K562 (cell line): ENCODE measurements at regions not wholly inside any gene's neighbourhood (a gene's known extent, or its start where the extent isn't known, plus 50 kb on each side); places are given as distances from the start of the nearest gene placed in this dataset.

Experiments used
- ATAC-seq: fragments of 200-7000 bp; cut with Tn5 transposase; 3 replicates; pipeline ENCODE4 v1.9.1; 2020; ENCODE audit warnings: moderate library complexity
- BruUV-seq: library from RNA; stranded (reverse); fragments of 400-500 nt; replicated peaks from 2 replicates; lab custom pipeline; 2021; lab: Mats Ljungman, UMichigan
- CTCF ChIA-PET: fragments of 300-600 bp; formaldehyde crosslinking; extraction: SDS; loops from one replicate; lab custom pipeline; 2021; ENCODE audit warnings: low intra/inter-chr PET ratio; lab: Yijun Ruan, JAX
- POLR2A ChIA-PET: fragments of 300-600, 350-650 bp; sonication (Branson Sonifier 250); formaldehyde crosslinking; extraction: SDS; loops from one replicate; lab custom pipeline; 2021; ENCODE audit warnings: antibody characterized with exemption, inconsistent platforms; lab: Yijun Ruan, JAX
- DNase-seq, 4 experiments: peaks; one replicate each; pipeline versions ENCODE4 v3.0.0 to v3.0.0-alpha.2; 2011 to 2018; ENCODE audit warnings: low spot score in 3 of 4, mixed read lengths in 3 of 4; ENCODE audit errors: extremely low read depth in 1 of 4
- FAIRE-seq: peaks from 2 replicates; lab custom pipeline; 2011; peaks lifted over from hg19 to GRCh38; lab: Jason Lieb, UNC
- H2AFZ ChIP-seq: 2 replicates; pipeline ENCODE4 v1.6.0; 2011; ENCODE audit warnings: low read depth, low read length, control low read depth, inconsistent platforms
- H3K27ac ChIP-seq: fragments of 200-600 bp; 3 replicates; pipeline ENCODE4 v1.8.0; 2011; ENCODE audit warnings: low read depth, mild to moderate bottlenecking, control low read depth, inconsistent platforms, low read length, moderate library complexity, mixed read lengths; ENCODE audit errors: extremely low read depth
- H3K27me3 ChIP-seq, 2 experiments: fragments of 300-600 bp in 1 of 2; 2 replicates in 1 of 2; 3 replicates in 1 of 2; pipeline versions ENCODE4 v1.6.0 to v1.8.0; 2011; ENCODE audit warnings: inconsistent platforms in 2 of 2, low read length in 2 of 2, mild to moderate bottlenecking in 1 of 2, mixed read lengths in 1 of 2, moderate library complexity in 1 of 2; ENCODE audit not compliant: control insufficient read depth in 2 of 2, insufficient read depth in 2 of 2
- H3K36me3 ChIP-seq: fragments of 300-600 bp; 3 replicates; pipeline ENCODE4 v1.8.0; 2011; ENCODE audit warnings: mild to moderate bottlenecking, low read length, inconsistent platforms; ENCODE audit not compliant: control insufficient read depth, insufficient read depth
- H3K4me1 ChIP-seq, 2 experiments: fragments of 200-600 bp in 1 of 2; replicated peaks in 1 of 2; 2 replicates in 1 of 2; 3 replicates in 1 of 2; pipeline versions ENCODE4 v1.5.1 to v1.8.0; 2011; ENCODE audit warnings: inconsistent platforms in 2 of 2, low read length in 2 of 2, mild to moderate bottlenecking in 1 of 2, mixed read lengths in 1 of 2, moderate library complexity in 1 of 2; ENCODE audit not compliant: control insufficient read depth in 2 of 2, insufficient read depth in 2 of 2
- H3K4me2 ChIP-seq: 2 replicates; pipeline ENCODE4 v1.6.1; 2011; ENCODE audit warnings: low read length, control low read depth, inconsistent platforms, mixed read lengths; ENCODE audit not compliant: insufficient read depth
- H3K4me3 ChIP-seq: fragments of 200-600 bp; sonication (generic), shearing (Covaris generic); 2 replicates; pipeline ENCODE4 v1.5.1; 2016; ENCODE audit warnings: control low read depth, inconsistent platforms
- H3K79me2 ChIP-seq: fragments of 200-600 bp; 3 replicates; pipeline ENCODE4 v1.8.0; 2011; ENCODE audit warnings: low read length, inconsistent platforms; ENCODE audit not compliant: control insufficient read depth, insufficient read depth
- H3K9ac ChIP-seq, 2 experiments: 2 replicates each; pipeline versions ENCODE4 v1.6.0 to v1.6.1; 2011; ENCODE audit warnings: low read depth in 2 of 2, low read length in 2 of 2, control low read depth in 1 of 2, inconsistent platforms in 1 of 2, mild to moderate bottlenecking in 1 of 2, mixed read lengths in 1 of 2; ENCODE audit not compliant: insufficient read depth in 1 of 2
- H3K9me1 ChIP-seq: one replicate; pipeline ENCODE4 v1.6.0; 2011; ENCODE audit warnings: inconsistent platforms, mild to moderate bottlenecking, low read length, moderate library complexity; ENCODE audit not compliant: control insufficient read depth, insufficient read depth
- H3K9me3 ChIP-seq: replicated peaks from 2 replicates; pipeline ENCODE4 v1.5.1; 2011; ENCODE audit warnings: low read depth, low read length, inconsistent platforms; ENCODE audit not compliant: control insufficient read depth, insufficient read depth
- H4K20me1 ChIP-seq: replicated peaks from 2 replicates; pipeline ENCODE4 v1.6.1; 2011; ENCODE audit warnings: low read length, inconsistent platforms, mixed read lengths; ENCODE audit not compliant: control insufficient read depth, insufficient read depth
- C11orf30 ChIP-seq: fragments of 450-650 bp; IDR thresholded peaks from 2 replicates; pipeline ENCODE4 v1.6.1; 2016; ENCODE audit warnings: low read depth, mild to moderate bottlenecking
- HLTF ChIP-seq: fragments of 450-650 bp; IDR thresholded peaks from 2 replicates; pipeline ENCODE4 v1.6.1; 2016
- KAT8 ChIP-seq: fragments of 450-650 bp; IDR thresholded peaks from 2 replicates; pipeline ENCODE4 v1.6.1; 2016; ENCODE audit warnings: low read depth, mild to moderate bottlenecking
- MYBL2 ChIP-seq, 2 experiments: fragments of 450-650 bp in 1 of 2; sonication (generic) in 1 of 2; formaldehyde crosslinking in 1 of 2; IDR thresholded peaks; 2 replicates each; pipeline versions ENCODE4 v1.6.1 to v1.8.1; 2017 to 2022; ENCODE audit warnings: borderline replicate concordance in 1 of 2, inconsistent platforms in 1 of 2, low read depth in 1 of 2, mild to moderate bottlenecking in 1 of 2, missing genetic modification reagents in 1 of 2, moderate library complexity in 1 of 2
- NBN ChIP-seq: fragments of 450-650 bp; IDR thresholded peaks from 2 replicates; pipeline ENCODE4 v1.6.1; 2016; ENCODE audit warnings: low read depth, mild to moderate bottlenecking
- NEUROD1 ChIP-seq: fragments of 150-350 bp; IDR thresholded peaks from 2 replicates; pipeline ENCODE4 v1.6.1; 2014; ENCODE audit warnings: borderline replicate concordance, low read length, low read depth; ENCODE audit not compliant: partially characterized antibody
- NFXL1 ChIP-seq: fragments of 450-650 bp; formaldehyde crosslinking; IDR thresholded peaks from 2 replicates; pipeline ENCODE4 v1.4.0; 2021; ENCODE audit warnings: mild to moderate bottlenecking
- NONO ChIP-seq, 2 experiments: fragments of 200-400 bp in 1 of 2; fragments of 450-650 bp in 1 of 2; formaldehyde crosslinking in 1 of 2; IDR thresholded peaks; 2 replicates each; pipeline ENCODE4 v1.6.1; 2017; ENCODE audit warnings: low read depth in 2 of 2, mild to moderate bottlenecking in 2 of 2, moderate library complexity in 2 of 2, low read length in 1 of 2
- PHTF2 ChIP-seq: fragments of 250-450 bp; sonication (Bioruptor Pico); IDR thresholded peaks from 2 replicates; pipeline ENCODE4 v1.5.0; 2021; ENCODE audit warnings: mild to moderate bottlenecking
- RB1 ChIP-seq: fragments of 450-650 bp; IDR thresholded peaks from 2 replicates; pipeline ENCODE4 v1.6.1; 2017; ENCODE audit warnings: low read depth, mild to moderate bottlenecking
- SAFB2 ChIP-seq: fragments of 200-400 bp; formaldehyde crosslinking; IDR thresholded peaks from 2 replicates; pipeline ENCODE4 v1.6.1; 2018; ENCODE audit warnings: borderline replicate concordance, low read length, low read depth, moderate library complexity; ENCODE audit not compliant: severe bottlenecking
- ZNF140 ChIP-seq: fragments of 250-450 bp; sonication (Bioruptor Pico); IDR thresholded peaks from 2 replicates; pipeline ENCODE4 v1.8.0; 2021; ENCODE audit warnings: moderate library complexity, mild to moderate bottlenecking, inconsistent platforms
- ZNF507 ChIP-seq: conservative IDR thresholded peaks from 2 replicates; pipeline ENCODE4 v1.6.1; 2017; ENCODE audit warnings: missing genetic modification characterization, missing compliant biosample characterization
- ZNF75A ChIP-seq: fragments of 450-650 bp; formaldehyde crosslinking; IDR thresholded peaks from 2 replicates; pipeline ENCODE4 v1.4.0; 2020; ENCODE audit warnings: mild to moderate bottlenecking
- WGBS: fragments of 100-300 bp; shearing (Covaris generic); methylation state at CpG from one replicate; pipeline ENCODE4 v1.1.6; 2016; ENCODE audit warnings: low coverage, mixed read lengths; ENCODE audit not compliant: insufficient coverage; ENCODE audit errors: missing lambda C conversion rate; 5-methylcytosine and 5-hydroxymethylcytosine counted together
- in situ Hi-C: fragments of 300-500 bp; cut with MboI; formaldehyde crosslinking; loops from 4 replicates; pipeline ENCODE4 v1.15.0; 2018; ENCODE audit warnings: inconsistent platforms, mixed read lengths
- intact Hi-C: fragments of 100-400 bp; cut with micrococcal nuclease; formaldehyde crosslinking; loops from 2 replicates; pipeline ENCODE4 v1.14.2; 2022
- TF ChIP-seq, protein P1 (sequence below): fragments of 250-450 bp; sonication (Bioruptor Pico); IDR thresholded peaks from 2 replicates; pipeline ENCODE4 v1.8.0; 2021; ENCODE audit warnings: borderline replicate concordance, mild to moderate bottlenecking, moderate library complexity; ENCODE audit not compliant: poor library complexity, severe bottlenecking
- TF ChIP-seq, protein P2 (sequence below): fragments of 450-650 bp; conservative IDR thresholded peaks from 2 replicates; pipeline ENCODE4 v1.6.1; 2016; ENCODE audit warnings: missing genetic modification characterization, low read depth, mild to moderate bottlenecking, control low read depth, missing compliant biosample characterization
- TF ChIP-seq, protein P3 (sequence below): IDR thresholded peaks from 3 replicates; pipeline ENCODE4 v1.6.1; 2011; ENCODE audit warnings: borderline replicate concordance, mild to moderate bottlenecking, moderate library complexity; ENCODE audit not compliant: insufficient read length; ENCODE audit errors: extremely low read depth

DNA sequence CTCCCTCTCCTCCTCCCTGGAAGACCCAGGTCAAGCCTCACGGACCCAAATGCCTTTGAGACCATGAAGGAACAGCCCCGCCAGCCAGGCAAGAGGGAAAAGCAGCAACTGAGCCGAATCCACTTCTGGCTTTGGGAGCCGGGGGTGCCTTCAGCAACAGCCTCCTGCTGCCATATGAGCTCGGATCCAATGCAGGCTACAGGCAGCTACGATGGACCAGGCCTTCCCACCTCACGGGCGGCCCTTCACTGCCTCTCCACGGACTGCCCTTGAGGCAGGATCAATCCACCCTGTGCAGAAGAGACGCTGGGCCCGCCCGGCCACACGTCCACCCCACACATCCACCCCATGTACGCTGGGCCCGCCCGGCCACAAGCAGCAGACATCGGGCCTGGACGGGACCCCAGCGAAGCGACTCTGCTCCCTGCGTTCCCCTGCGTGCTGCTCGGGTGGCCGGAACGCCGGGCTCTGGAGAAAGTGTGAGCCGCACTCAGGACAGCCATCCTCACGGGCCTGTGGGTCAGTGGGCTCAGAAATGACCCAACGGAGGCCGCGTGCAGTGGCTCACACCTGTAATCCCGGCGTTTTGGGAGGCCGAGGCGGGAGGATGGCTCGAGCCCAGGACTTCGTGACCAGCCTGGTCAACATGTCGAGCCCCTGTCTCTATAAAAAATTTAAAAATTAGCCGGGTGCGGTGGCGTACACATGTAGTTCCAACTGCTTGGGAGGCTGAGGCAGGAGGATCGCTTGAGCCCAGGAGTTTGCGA is 82.0 kb downstream of the FOXL3 start:
- H3K9me1 ChIP-seq = no peaks in the 10 kb centered on the region
- H3K4me1 ChIP-seq = peaks cover 0 to 57% of the 10 kb centered on the region in 2 experiments; a peak in 2 of 5 replicates
- H3K9ac ChIP-seq = no peak overlapping the region
- intact Hi-C loops = no loop called here
- in situ Hi-C loops = no loop called here
- H3K9me3 ChIP-seq = no peaks in the 10 kb centered on the region
- CTCF ChIA-PET = no interaction called here
- H3K4me3 ChIP-seq = no peak overlapping the region
- DNase-seq (no peak), ATAC-seq (peak; percentile 47), FAIRE-seq (no peak)
- POLR2A ChIA-PET = interaction anchor here (0.5 kb wide), 1 partner anchor 143 kb away, joined by 3 read pairs; no protein-coding TSS in a partner anchor
- peaks cover 41 to 90% of the 10 kb centered on the region in 2 experiments for H3K27me3 ChIP-seq
- H3K4me2 ChIP-seq = no peak overlapping the region
- H3K27ac ChIP-seq = no peak overlapping the region
- H4K20me1 ChIP-seq = no peaks in the 10 kb centered on the region; the same call in 1 of the 2 replicates
- WGBS = 12% methylated on average over 26 of the region's 43 CpGs
- H2AFZ ChIP-seq = no peak overlapping the region
- BruUV-seq = no TSS peak
- H3K36me3 ChIP-seq = no peaks in the 10 kb centered on the region
- H3K79me2 ChIP-seq = no peaks in the 10 kb centered on the region
- TF ChIP-seq NEUROD1 (no peak), RB1 (no peak), ZNF75A (CRISPR knock-in tag) (no peak), MYBL2 (IDR thresholded peaks at IDR 0.05; ENCODE audit: low read depth) (no peak), MYBL2 (CRISPR knock-in tag; IDR thresholded peaks at IDR 0.05; ENCODE audit: borderline replicate concordance) (no peak), ZNF507 (tag) (no peak), HLTF (no peak), KAT8 (no peak), NFXL1 (CRISPR knock-in tag) (no peak), SAFB2 (no peak), NBN (no peak), PHTF2 (no peak), ZNF140 (CRISPR knock-in tag) (no peak), NONO (IDR thresholded peaks at IDR 0.05; ENCODE audit: low read depth in 2 of 2, low read length in 1 of 2) (no peak), C11orf30 (no peak)
- TF ChIP-seq, protein P1, sequence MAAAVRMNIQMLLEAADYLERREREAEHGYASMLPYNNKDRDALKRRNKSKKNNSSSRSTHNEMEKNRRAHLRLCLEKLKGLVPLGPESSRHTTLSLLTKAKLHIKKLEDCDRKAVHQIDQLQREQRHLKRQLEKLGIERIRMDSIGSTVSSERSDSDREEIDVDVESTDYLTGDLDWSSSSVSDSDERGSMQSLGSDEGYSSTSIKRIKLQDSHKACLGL (CRISPR knock-in tag) = no peak
- TF ChIP-seq, protein P2, sequence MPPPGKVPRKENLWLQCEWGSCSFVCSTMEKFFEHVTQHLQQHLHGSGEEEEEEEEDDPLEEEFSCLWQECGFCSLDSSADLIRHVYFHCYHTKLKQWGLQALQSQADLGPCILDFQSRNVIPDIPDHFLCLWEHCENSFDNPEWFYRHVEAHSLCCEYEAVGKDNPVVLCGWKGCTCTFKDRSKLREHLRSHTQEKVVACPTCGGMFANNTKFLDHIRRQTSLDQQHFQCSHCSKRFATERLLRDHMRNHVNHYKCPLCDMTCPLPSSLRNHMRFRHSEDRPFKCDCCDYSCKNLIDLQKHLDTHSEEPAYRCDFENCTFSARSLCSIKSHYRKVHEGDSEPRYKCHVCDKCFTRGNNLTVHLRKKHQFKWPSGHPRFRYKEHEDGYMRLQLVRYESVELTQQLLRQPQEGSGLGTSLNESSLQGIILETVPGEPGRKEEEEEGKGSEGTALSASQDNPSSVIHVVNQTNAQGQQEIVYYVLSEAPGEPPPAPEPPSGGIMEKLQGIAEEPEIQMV (tag) = no peak
- TF ChIP-seq, protein P3, sequence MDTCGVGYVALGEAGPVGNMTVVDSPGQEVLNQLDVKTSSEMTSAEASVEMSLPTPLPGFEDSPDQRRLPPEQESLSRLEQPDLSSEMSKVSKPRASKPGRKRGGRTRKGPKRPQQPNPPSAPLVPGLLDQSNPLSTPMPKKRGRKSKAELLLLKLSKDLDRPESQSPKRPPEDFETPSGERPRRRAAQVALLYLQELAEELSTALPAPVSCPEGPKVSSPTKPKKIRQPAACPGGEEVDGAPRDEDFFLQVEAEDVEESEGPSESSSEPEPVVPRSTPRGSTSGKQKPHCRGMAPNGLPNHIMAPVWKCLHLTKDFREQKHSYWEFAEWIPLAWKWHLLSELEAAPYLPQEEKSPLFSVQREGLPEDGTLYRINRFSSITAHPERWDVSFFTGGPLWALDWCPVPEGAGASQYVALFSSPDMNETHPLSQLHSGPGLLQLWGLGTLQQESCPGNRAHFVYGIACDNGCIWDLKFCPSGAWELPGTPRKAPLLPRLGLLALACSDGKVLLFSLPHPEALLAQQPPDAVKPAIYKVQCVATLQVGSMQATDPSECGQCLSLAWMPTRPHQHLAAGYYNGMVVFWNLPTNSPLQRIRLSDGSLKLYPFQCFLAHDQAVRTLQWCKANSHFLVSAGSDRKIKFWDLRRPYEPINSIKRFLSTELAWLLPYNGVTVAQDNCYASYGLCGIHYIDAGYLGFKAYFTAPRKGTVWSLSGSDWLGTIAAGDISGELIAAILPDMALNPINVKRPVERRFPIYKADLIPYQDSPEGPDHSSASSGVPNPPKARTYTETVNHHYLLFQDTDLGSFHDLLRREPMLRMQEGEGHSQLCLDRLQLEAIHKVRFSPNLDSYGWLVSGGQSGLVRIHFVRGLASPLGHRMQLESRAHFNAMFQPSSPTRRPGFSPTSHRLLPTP = no peak
